CD14-positive monocyte (primary cell): ENCODE measurements at regions not wholly inside any gene's neighbourhood (a gene's known extent, or its start where the extent isn't known, plus 50 kb on each side); places are given as distances from the start of the nearest gene placed in this dataset.

Experiments
- DNase-seq, 3 donors: peaks; one replicate each; pipeline ENCODE4 v3.0.0-alpha.2; 2011 to 2022
- H2AFZ ChIP-seq: 2 replicates; pipeline ENCODE4 v1.6.0; 2012; ENCODE audit warnings: mild to moderate bottlenecking, low read depth, low read length, inconsistent platforms; ENCODE audit not compliant: insufficient read depth, poor library complexity, severe bottlenecking
- H3K27ac ChIP-seq, 2 donors: 1 replicate in 1 of 2; 2 replicates in 1 of 2; pipeline ENCODE4 v1.5.1; 2012 to 2013; ENCODE audit warnings: low read length in 2 of 2, control low read depth in 1 of 2, inconsistent platforms in 1 of 2, low read depth in 1 of 2, mild to moderate bottlenecking in 1 of 2
- H3K27me3 ChIP-seq, 2 donors: one replicate each; pipeline versions ENCODE4 v1.6.0 to v1.6.1; 2011 to 2013; ENCODE audit warnings: low read length in 2 of 2; ENCODE audit not compliant: control insufficient read depth in 2 of 2, insufficient read depth in 2 of 2
- H3K36me3 ChIP-seq, 2 donors: replicated peaks in 1 of 2; 1 replicate in 1 of 2; 2 replicates in 1 of 2; pipeline versions ENCODE4 v1.5.1 to v1.6.1; 2012 to 2013; ENCODE audit warnings: low read length in 2 of 2, control low read depth in 1 of 2, inconsistent platforms in 1 of 2, mild to moderate bottlenecking in 1 of 2; ENCODE audit not compliant: insufficient read depth in 2 of 2, control insufficient read depth in 1 of 2
- H3K4me1 ChIP-seq, 2 donors: 1 replicate in 1 of 2; 2 replicates in 1 of 2; pipeline versions ENCODE4 v1.5.1 to v1.6.1; 2012 to 2013; ENCODE audit warnings: low read length in 2 of 2, control low read depth in 1 of 2, inconsistent platforms in 1 of 2, mild to moderate bottlenecking in 1 of 2, moderate library complexity in 1 of 2; ENCODE audit not compliant: insufficient read depth in 2 of 2, control insufficient read depth in 1 of 2
- H3K4me2 ChIP-seq: replicated peaks from 2 replicates; pipeline ENCODE3; 2012; ENCODE audit warnings: low read length, moderate library complexity, mild to moderate bottlenecking; ENCODE audit not compliant: poor library complexity, severe bottlenecking; ENCODE audit errors: extremely low read depth
- H3K4me3 ChIP-seq, 3 experiments: fragments of 200-600 bp in 1 of 3; sonication (generic) in 1 of 3; replicated peaks in 1 of 3; 1 replicate in 2 of 3; 2 replicates in 1 of 3; pipeline ENCODE4 v1.5.1; 2011 to 2013; ENCODE audit warnings: low read length in 3 of 3, mild to moderate bottlenecking in 3 of 3, control low read depth in 2 of 3, low read depth in 2 of 3, inconsistent platforms in 1 of 3, moderate library complexity in 1 of 3
- H3K79me2 ChIP-seq: 2 replicates; pipeline ENCODE4 v1.6.0; 2012; ENCODE audit warnings: mild to moderate bottlenecking, control low read depth, inconsistent platforms, low read length, moderate library complexity; ENCODE audit not compliant: insufficient read depth
- H3K9ac ChIP-seq: 2 replicates; pipeline ENCODE4 v1.6.0; 2017; ENCODE audit warnings: low read length, mild to moderate bottlenecking; ENCODE audit not compliant: insufficient read depth, poor library complexity, severe bottlenecking
- H3K9me3 ChIP-seq, 2 donors: replicated peaks in 1 of 2; 1 replicate in 1 of 2; 2 replicates in 1 of 2; pipeline versions ENCODE4 v1.5.1 to v1.6.1; 2012 to 2013; ENCODE audit warnings: low read length in 2 of 2, control low read depth in 1 of 2; ENCODE audit not compliant: control insufficient read depth in 1 of 2, insufficient read depth in 1 of 2
- H4K20me1 ChIP-seq: 2 replicates; pipeline ENCODE4 v1.6.0; 2012; ENCODE audit warnings: mild to moderate bottlenecking, low read length, control low read depth, moderate library complexity; ENCODE audit not compliant: insufficient read depth
- H3K27ac Mint-ChIP-seq, 7 donors: one replicate each; pipeline ENCODE4 v1.8.0; 2020; ENCODE audit warnings: mild to moderate bottlenecking in 7 of 7, mixed read lengths in 7 of 7, moderate library complexity in 6 of 7, inconsistent platforms in 2 of 7
- H3K27me3 Mint-ChIP-seq, 3 donors: one replicate each; pipeline ENCODE4 v1.8.0; 2021 to 2022; ENCODE audit warnings: low read depth in 3 of 3, mild to moderate bottlenecking in 3 of 3, mixed read lengths in 3 of 3, moderate library complexity in 3 of 3, inconsistent platforms in 1 of 3
- H3K36me3 Mint-ChIP-seq, 2 donors: one replicate each; pipeline ENCODE4 v1.8.0; 2020; ENCODE audit warnings: mixed read lengths in 2 of 2, inconsistent platforms in 1 of 2, mild to moderate bottlenecking in 1 of 2
- H3K4me1 Mint-ChIP-seq: one replicate; pipeline ENCODE4 v1.8.0; 2020; ENCODE audit warnings: mild to moderate bottlenecking, mixed read lengths
- H3K4me3 Mint-ChIP-seq, 2 donors: one replicate each; pipeline ENCODE4 v1.8.0; 2020; ENCODE audit warnings: mild to moderate bottlenecking in 2 of 2, mixed read lengths in 2 of 2, moderate library complexity in 1 of 2
- H3K9me3 Mint-ChIP-seq, 7 donors: one replicate each; pipeline ENCODE4 v1.8.0; 2020 to 2022; ENCODE audit warnings: mixed read lengths in 7 of 7, mild to moderate bottlenecking in 6 of 7, moderate library complexity in 6 of 7, inconsistent platforms in 2 of 7
- CTCF ChIP-seq: fragments of 200-600 bp; IDR thresholded peaks from one replicate; pipeline ENCODE4 v1.8.0; 2022; ENCODE audit warnings: antibody characterized with exemption, mild to moderate bottlenecking
- WGBS: methylation state at CpG from one replicate; pipeline ENCODE4 v1.1.5; 2013; ENCODE audit warnings: missing lambda C conversion rate; ENCODE audit not compliant: insufficient coverage; 5-methylcytosine and 5-hydroxymethylcytosine counted together
- intact Hi-C, 2 donors: fragments of 100-400 bp; cut with micrococcal nuclease; formaldehyde crosslinking; loops; one replicate each; pipeline versions ENCODE4 v1.15.0 to v1.15.1; 2023

- no peak for TF ChIP-seq CTCF
- Histone ChIP-seq H3K36me3 (no peaks in the 10 kb centered on the region), H3K79me2 (no peaks in the 10 kb centered on the region), H3K4me3 (no peak overlapping the region), H3K27ac (no peak overlapping the region), H3K9ac (no peak overlapping the region), H2AFZ (no peak overlapping the region), H3K9me3 (peaks cover 8 to 11% of the 10 kb centered on the region in 2 donors), H3K27me3 (no peaks in the 10 kb centered on the region), H3K4me1 (no peaks in the 10 kb centered on the region), H3K4me2 (no peak overlapping the region), H4K20me1 (no peaks in the 10 kb centered on the region)
- no CpG with 5 or more reads among the region's 1 CpG for WGBS
- H3K27me3 Mint-ChIP-seq: no peaks in the 10 kb centered on the region
- H3K36me3 Mint-ChIP-seq: no peaks in the 10 kb centered on the region
- H3K27ac Mint-ChIP-seq: no peak overlapping the region
- no peak for DNase-seq
- no peak overlapping the region for H3K4me3 Mint-ChIP-seq
- peaks cover 14% of the 10 kb centered on the region for H3K4me1 Mint-ChIP-seq
- intact Hi-C loops: no loop called here
- H3K9me3 Mint-ChIP-seq: peaks cover 11 to 24% (median 16%) of the 10 kb centered on the region in 7 donors
Observed at GRCh38 chr3:154668835-154669234, 238.8 kb upstream of the GPR149 start.

GRCh38 chr3:154668187-154668586 is 238.2 kb upstream of the GPR149 start:
- Histone ChIP-seq H3K27ac (no peak overlapping the region), H3K4me2 (no peak overlapping the region), H3K9ac (no peak overlapping the region), H3K36me3 (no peaks in the 10 kb centered on the region), H3K79me2 (no peaks in the 10 kb centered on the region), H3K9me3 (peaks cover 8 to 11% of the 10 kb centered on the region in 2 donors), H3K4me1 (no peaks in the 10 kb centered on the region), H3K4me3 (no peak overlapping the region), H4K20me1 (no peaks in the 10 kb centered on the region), H3K27me3 (no peaks in the 10 kb centered on the region), H2AFZ (no peak overlapping the region)
- Mint-ChIP-seq H3K4me1 (peaks cover 21% of the 10 kb centered on the region), H3K27ac (no peak overlapping the region), H3K36me3 (no peaks in the 10 kb centered on the region), H3K27me3 (no peaks in the 10 kb centered on the region), H3K9me3 (peaks cover 11 to 24% (median 14%) of the 10 kb centered on the region in 7 donors), H3K4me3 (no peak overlapping the region)
- no peak for DNase-seq
- intact Hi-C loops: no loop called here
- TF ChIP-seq CTCF: no peak
- no CpG with 5 or more reads among the region's 2 CpGs for WGBS
